NCI-H1694 treated with DMSO at 0.1 percent for 48 hours (cell line): ENCODE measurements at regions not wholly inside any gene's neighbourhood (a gene's known extent, or its start where the extent isn't known, plus 50 kb on each side); places are given as distances from the start of the nearest gene placed in this dataset.

ENCODE experiments used
- DNase-seq: peaks from one replicate; lab custom pipeline; 2025; lab: John Stamatoyannopoulos, UW

DNA sequence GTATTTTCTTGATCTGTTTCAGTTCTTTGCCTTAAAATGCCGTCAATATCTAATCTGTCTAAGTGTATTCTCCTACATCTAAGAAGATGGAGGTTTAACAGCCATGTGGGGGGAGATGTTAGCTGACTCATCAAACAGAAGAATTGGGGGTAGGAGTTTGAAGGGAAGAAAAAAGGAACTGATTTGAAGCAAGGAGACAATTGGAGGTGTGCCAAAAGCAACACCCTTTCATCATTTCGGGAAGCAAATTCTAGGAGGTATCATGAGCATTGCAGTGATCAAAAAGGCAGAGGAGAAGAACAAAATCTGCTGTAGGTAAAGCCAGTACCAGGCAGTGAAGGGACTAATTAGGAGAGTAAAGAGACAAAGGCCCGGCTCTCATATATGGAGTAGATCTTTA is 337.3 kb upstream of the TBC1D5 start:
- peak; percentile 1 for DNase-seq

DNA sequence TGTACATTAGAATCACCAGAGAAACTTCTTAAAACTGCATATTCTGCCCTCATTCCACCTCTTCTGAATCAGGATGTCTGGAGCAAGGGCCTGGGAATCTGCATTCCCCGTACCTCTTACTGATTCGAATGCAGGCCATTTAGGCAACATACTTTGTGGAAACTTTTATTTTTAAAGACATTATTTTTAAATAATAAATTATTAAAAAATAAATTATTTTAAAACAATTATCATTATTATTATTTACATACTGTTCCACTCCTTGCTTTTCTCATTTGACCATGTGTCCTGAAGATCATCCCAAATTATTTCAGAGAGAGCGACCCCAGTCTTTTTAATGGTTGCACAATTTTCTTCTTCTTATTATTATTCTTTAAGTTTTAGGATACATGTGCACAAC is 336.6 kb upstream of the TBC1D5 start:
- no peak for DNase-seq

- DNase-seq = no peak
These were observed 334.9 kb upstream of the TBC1D5 start for GRCh38 chr3:18077128-18077840.

DNA sequence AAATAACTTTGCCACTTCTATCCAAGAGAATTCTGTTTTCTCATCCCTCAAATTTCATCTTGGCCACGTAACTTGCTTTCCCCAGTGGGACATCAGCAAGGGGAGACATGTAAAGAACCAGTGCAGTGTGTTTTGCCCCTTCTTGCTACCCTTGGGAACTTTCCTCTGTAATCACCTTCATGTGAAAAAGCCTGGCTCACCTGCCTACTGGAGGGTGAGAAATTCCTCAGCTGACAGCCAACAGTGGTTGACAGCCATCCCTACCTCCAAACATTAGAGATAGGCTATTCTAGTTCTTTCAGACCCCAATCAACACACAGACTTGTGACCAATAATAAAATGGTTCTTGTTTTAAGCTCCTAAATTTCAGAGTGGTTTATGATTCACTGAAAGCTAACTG is 333.9 kb upstream of the TBC1D5 start:
- DNase-seq = no peak

- no peak for DNase-seq
These were observed 333.4 kb upstream of the TBC1D5 start for GRCh38 chr3:18075799-18076198.

DNA sequence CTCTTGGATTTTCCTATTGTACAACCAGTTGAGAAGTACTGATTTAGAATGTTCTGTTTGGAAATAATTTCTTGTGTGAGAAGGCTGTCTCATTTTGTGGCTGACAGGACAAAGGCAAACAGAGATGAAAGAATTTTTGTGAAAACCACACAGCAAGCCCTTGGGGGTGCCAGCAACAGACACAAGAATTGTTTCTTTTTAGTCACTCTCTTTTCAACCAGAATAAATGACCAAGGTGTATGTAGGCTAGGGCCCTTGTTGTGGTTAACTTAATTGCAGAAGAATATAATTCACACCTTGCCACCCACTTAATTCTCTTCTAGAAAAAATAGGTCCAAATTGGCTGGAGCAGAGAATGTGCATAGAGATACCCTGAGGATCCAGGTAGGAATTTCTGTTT is 329.4 kb upstream of the TBC1D5 start:
- no peak for DNase-seq

GRCh38 chr3:18070944-18071343 is 328.5 kb upstream of the TBC1D5 start:
- DNase-seq = no peak

DNA sequence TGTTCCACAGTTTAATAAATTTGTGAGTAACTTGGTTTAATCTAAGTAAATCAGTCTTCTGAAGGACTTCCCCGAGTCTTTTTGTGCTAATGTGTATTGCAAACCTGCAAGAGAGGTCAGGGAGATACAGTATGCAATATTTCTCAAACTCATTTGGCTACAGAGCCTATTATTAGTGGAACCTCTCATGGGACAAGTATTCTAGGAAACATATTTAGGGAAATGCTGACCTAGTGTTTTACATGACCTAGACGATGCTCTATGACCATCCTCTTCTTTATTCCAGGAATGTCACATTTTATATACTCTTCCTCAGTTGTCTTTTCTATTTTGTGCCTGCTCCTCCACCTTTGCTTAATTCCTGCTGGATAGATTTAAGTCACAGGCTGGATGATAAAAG is 327.8 kb upstream of the TBC1D5 start:
- no peak for DNase-seq

DNA sequence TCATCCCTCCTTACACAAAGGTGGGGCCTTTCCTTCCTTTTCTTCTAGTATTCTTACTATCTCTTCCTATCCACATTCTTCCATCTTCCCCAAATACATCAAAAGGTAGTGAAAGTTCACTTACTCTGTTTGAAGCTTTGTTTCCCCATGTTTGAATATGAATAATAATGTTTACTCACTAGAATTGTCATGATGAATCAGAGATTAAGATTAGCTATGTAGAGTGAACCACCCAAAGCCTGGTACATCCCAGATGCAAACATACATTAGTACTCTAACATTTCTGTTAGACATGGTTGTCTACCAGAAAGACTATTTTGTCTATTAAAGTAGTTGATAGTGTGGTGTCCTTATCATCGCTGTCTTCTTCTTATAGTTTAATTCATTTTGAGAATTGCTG is 327.1 kb upstream of the TBC1D5 start:
- no peak for DNase-seq

GRCh38 chr3:18066899-18067582 is 324.6 kb upstream of the TBC1D5 start:
- DNase-seq = no peak

- DNase-seq = no peak
These were observed 322.2 kb upstream of the TBC1D5 start for GRCh38 chr3:18064586-18064985.

- DNase-seq = no peak
These were observed 320.2 kb upstream of the TBC1D5 start for GRCh38 chr3:18062657-18063025.

GRCh38 chr3:18061737-18062656 is 319.6 kb upstream of the TBC1D5 start:
- no peak for DNase-seq

- no peak for DNase-seq
These were observed 316.2 kb upstream of the TBC1D5 start for GRCh38 chr3:18058666-18059065.

DNA sequence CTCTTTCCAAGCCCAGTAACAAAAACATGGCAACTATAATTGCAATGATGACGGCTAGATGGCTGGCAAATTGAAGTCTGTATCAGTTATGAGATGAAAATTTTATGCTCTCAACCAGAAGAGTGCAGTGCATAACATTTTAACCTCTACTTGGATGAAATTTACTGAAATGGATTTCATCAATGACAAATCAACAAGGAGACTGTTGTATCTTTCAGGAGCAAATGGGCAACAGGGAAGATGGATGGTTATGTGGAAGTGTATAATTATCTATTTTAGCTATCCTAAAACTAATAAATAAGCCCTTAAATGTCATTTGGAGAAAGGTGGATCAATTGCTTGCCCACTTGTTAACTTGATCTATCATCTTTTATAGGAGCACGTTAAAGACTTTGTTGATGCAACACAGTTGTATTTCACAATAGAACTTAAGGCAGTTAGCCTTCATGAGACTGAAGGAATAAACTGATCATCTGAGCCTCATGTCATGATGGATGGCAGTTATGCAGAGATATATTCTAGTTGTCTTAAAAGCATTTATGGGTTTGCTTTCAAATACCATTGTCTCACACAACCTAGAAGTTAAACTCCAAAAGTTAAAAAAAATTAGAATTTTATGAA is 315.1 kb upstream of the TBC1D5 start:
- no peak for DNase-seq

GRCh38 chr3:18054625-18055024 is 312.2 kb upstream of the TBC1D5 start:
- no peak for DNase-seq

DNA sequence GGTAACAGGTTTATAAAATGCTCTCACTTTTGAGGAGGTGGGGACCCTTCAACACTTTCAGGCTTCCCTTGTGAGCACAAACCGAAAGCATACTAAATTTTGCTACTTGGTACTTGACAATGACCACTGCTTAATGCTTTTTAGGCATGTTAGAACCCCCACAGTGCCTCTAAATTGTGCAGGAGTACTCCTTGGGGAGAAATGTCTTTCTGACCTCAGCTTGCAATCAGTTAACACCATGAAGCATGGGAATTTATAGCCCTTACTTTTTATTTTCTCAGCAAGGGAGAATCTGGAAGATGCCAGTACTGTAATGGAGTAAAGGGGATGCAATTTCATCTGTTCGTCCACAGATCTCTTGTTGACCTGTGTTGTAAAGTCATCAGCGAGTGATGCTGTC is 308.9 kb upstream of the TBC1D5 start:
- no peak for DNase-seq

GRCh38 chr3:18049096-18049495 is 306.7 kb upstream of the TBC1D5 start:
- no peak for DNase-seq

GRCh38 chr3:18047052-18047451 is 304.6 kb upstream of the TBC1D5 start:
- no peak for DNase-seq

- DNase-seq = no peak
These were observed 303.9 kb upstream of the TBC1D5 start for GRCh38 chr3:18046131-18046915.
